HepG2 (cell line): ENCODE measurements at regions not wholly inside any gene's neighbourhood (a gene's known extent, or its start where the extent isn't known, plus 50 kb on each side); places are given as distances from the start of the nearest gene placed in this dataset.

Experiments
- ATAC-seq: fragments of 200-7000 bp; cut with Tn5 transposase; 3 replicates; pipeline ENCODE4 v1.9.1; 2020; ENCODE audit warnings: mild to moderate bottlenecking, moderate library complexity
- BruUV-seq: library from RNA; stranded (reverse); fragments of 400-500 nt; replicated peaks from 2 replicates; lab custom pipeline; 2021; lab: Mats Ljungman, UMichigan
- CTCF ChIA-PET: fragments of 300-600 bp; formaldehyde crosslinking; extraction: SDS; loops from one replicate; lab custom pipeline; 2021; ENCODE audit warnings: low total read pairs, inconsistent platforms, low intra/inter-chr PET ratio; lab: Yijun Ruan, JAX
- POLR2A ChIA-PET: fragments of 350-600 bp; sonication (Branson Sonifier 250); formaldehyde crosslinking; loops from one replicate; lab custom pipeline; 2020; ENCODE audit warnings: antibody characterized with exemption, inconsistent platforms; lab: Yijun Ruan, JAX
- DNase-seq: peaks from one replicate; pipeline ENCODE4 v3.0.0-alpha.2; 2015; ENCODE audit warnings: low spot score
- FAIRE-seq: peaks from 3 replicates; lab custom pipeline; 2011; peaks lifted over from hg19 to GRCh38; lab: Jason Lieb, UNC
- H2AFZ ChIP-seq: one replicate; pipeline ENCODE4 v1.6.1; 2011; ENCODE audit warnings: low read length, inconsistent platforms
- H3K27ac ChIP-seq: fragments of 300-600 bp; 3 replicates; pipeline ENCODE4 v1.8.0; 2011; ENCODE audit warnings: mixed run types, mild to moderate bottlenecking, mixed read lengths, low read length, inconsistent platforms; ENCODE audit not compliant: insufficient read depth; ENCODE audit errors: extremely low read length
- H3K27me3 ChIP-seq, 2 experiments: fragments of 200-600 bp in 1 of 2; 2 replicates in 1 of 2; 3 replicates in 1 of 2; pipeline versions ENCODE4 v1.6.0 to v1.8.0; 2011; ENCODE audit warnings: low read length in 2 of 2, mild to moderate bottlenecking in 2 of 2, moderate library complexity in 2 of 2, inconsistent platforms in 1 of 2; ENCODE audit not compliant: insufficient read depth in 2 of 2, control insufficient read depth in 1 of 2
- H3K36me3 ChIP-seq, 2 experiments: fragments of 200-600 bp in 1 of 2; replicated peaks in 1 of 2; 2 replicates in 1 of 2; 3 replicates in 1 of 2; pipeline versions ENCODE4 v1.5.1 to v1.8.0; 2011; ENCODE audit warnings: low read length in 2 of 2, inconsistent platforms in 1 of 2; ENCODE audit not compliant: insufficient read depth in 2 of 2, control insufficient read depth in 1 of 2
- H3K4me1 ChIP-seq: 2 replicates; pipeline ENCODE4 v1.5.1; 2012; ENCODE audit warnings: low read length, inconsistent platforms; ENCODE audit not compliant: insufficient read depth
- H3K4me2 ChIP-seq: 2 replicates; pipeline ENCODE4 v1.6.0; 2011; ENCODE audit warnings: low read depth, low read length, inconsistent platforms
- H3K4me3 ChIP-seq, 3 experiments: fragments of 200-600 bp in 1 of 3; sonication (generic), shearing (Covaris generic) in 1 of 3; replicated peaks in 1 of 3; 2 replicates each; pipeline ENCODE4 v1.5.1; 2011 to 2016; ENCODE audit warnings: low read length in 3 of 3, inconsistent platforms in 2 of 3, low read depth in 2 of 3, mild to moderate bottlenecking in 2 of 3, control low read depth in 1 of 3, mixed read lengths in 1 of 3; ENCODE audit not compliant: insufficient read depth in 1 of 3
- H3K79me2 ChIP-seq: one replicate; pipeline ENCODE4 v1.6.1; 2011; ENCODE audit warnings: low read length, inconsistent platforms; ENCODE audit not compliant: insufficient read depth
- H3K9ac ChIP-seq: 2 replicates; pipeline ENCODE4 v1.6.0; 2011; ENCODE audit warnings: mild to moderate bottlenecking, low read depth, low read length, inconsistent platforms; ENCODE audit not compliant: insufficient read depth
- H3K9me3 ChIP-seq: 2 replicates; pipeline ENCODE4 v1.5.1; 2012; ENCODE audit warnings: mild to moderate bottlenecking, low read length
- H4K20me1 ChIP-seq: 2 replicates; pipeline ENCODE4 v1.6.0; 2011; ENCODE audit warnings: inconsistent platforms, mild to moderate bottlenecking, low read length, moderate library complexity; ENCODE audit not compliant: insufficient read depth
- ADNP ChIP-seq: sonication (generic); formaldehyde crosslinking; IDR thresholded peaks from 2 replicates; pipeline ENCODE4 v1.4.0; 2020; ENCODE audit warnings: missing genetic modification reagents
- AKAP8 ChIP-seq: sonication (generic); formaldehyde crosslinking; IDR thresholded peaks from 2 replicates; pipeline ENCODE4 v1.5.1; 2020; ENCODE audit warnings: mild to moderate bottlenecking, missing genetic modification reagents
- DZIP1 ChIP-seq: sonication (generic); formaldehyde crosslinking; IDR thresholded peaks from 2 replicates; pipeline ENCODE4 v1.5.0; 2020; ENCODE audit warnings: mild to moderate bottlenecking, missing genetic modification reagents
- EZH2 ChIP-seq: conservative IDR thresholded peaks from 2 replicates; pipeline ENCODE4 v1.6.1; 2012; ENCODE audit warnings: mild to moderate bottlenecking, low read depth, low read length, moderate library complexity
- FOXA1 ChIP-seq, 2 experiments: fragments of 450-650 bp in 1 of 2; sonication (generic) in 1 of 2; formaldehyde crosslinking in 1 of 2; IDR thresholded peaks; 2 replicates each; pipeline versions ENCODE4 v1.4.0 to v1.6.1; 2016 to 2020; ENCODE audit warnings: missing genetic modification reagents in 1 of 2
- GLI4 ChIP-seq: sonication (generic); formaldehyde crosslinking; IDR thresholded peaks from 2 replicates; pipeline ENCODE4 v1.5.1; 2020; ENCODE audit warnings: missing genetic modification reagents, mild to moderate bottlenecking, moderate library complexity, borderline replicate concordance
- IKZF1 ChIP-seq: fragments of 450-650 bp; IDR thresholded peaks from 2 replicates; pipeline ENCODE4 v1.7.1; 2016
- KMT2B ChIP-seq: IDR thresholded peaks from 2 replicates; pipeline ENCODE4 v1.6.1; 2016; ENCODE audit warnings: missing genetic modification reagents, missing compliant biosample characterization
- MAX ChIP-seq: IDR thresholded peaks from 2 replicates; pipeline ENCODE4 v1.6.1; 2012; ENCODE audit warnings: inconsistent platforms
- MIER2 ChIP-seq: IDR thresholded peaks from 2 replicates; pipeline ENCODE4 v1.6.1; 2016; ENCODE audit warnings: missing biosample characterization, missing genetic modification reagents
- RARG ChIP-seq: sonication (generic); formaldehyde crosslinking; IDR thresholded peaks from 2 replicates; pipeline ENCODE4 v1.4.0; 2020; ENCODE audit warnings: low read depth, mild to moderate bottlenecking, missing genetic modification reagents
- RFX5 ChIP-seq: IDR thresholded peaks from 2 replicates; pipeline ENCODE4 v1.6.1; 2011; ENCODE audit warnings: low read depth, low read length, improper control_type of control experiment
- SOX13 ChIP-seq, 3 experiments: fragments of 450-650 bp in 1 of 3; sonication (generic) in 1 of 3; formaldehyde crosslinking in 1 of 3; IDR thresholded peaks in 2 of 3; conservative IDR thresholded peaks in 1 of 3; 2 replicates each; pipeline versions ENCODE4 v1.5.0 to v1.6.1; 2016 to 2020; ENCODE audit warnings: antibody characterized with exemption in 1 of 3, mild to moderate bottlenecking in 1 of 3, missing compliant biosample characterization in 1 of 3, missing genetic modification reagents in 1 of 3, moderate library complexity in 1 of 3
- SOX5 ChIP-seq: IDR thresholded peaks from 2 replicates; pipeline ENCODE4 v1.6.1; 2016; ENCODE audit warnings: borderline replicate concordance
- TCF7L2 ChIP-seq: IDR thresholded peaks from 2 replicates; pipeline ENCODE4 v1.6.1; 2011; ENCODE audit warnings: mild to moderate bottlenecking, low read depth, low read length, moderate library complexity
- TEF ChIP-seq: sonication (generic); formaldehyde crosslinking; IDR thresholded peaks from 2 replicates; pipeline ENCODE4 v1.5.0; 2020; ENCODE audit warnings: missing genetic modification reagents
- UBTF ChIP-seq: sonication (generic); formaldehyde crosslinking; IDR thresholded peaks from 2 replicates; pipeline ENCODE4 v1.4.0; 2020; ENCODE audit warnings: mild to moderate bottlenecking, missing genetic modification reagents
- ZNF263 ChIP-seq: sonication (generic); formaldehyde crosslinking; IDR thresholded peaks from 2 replicates; pipeline ENCODE4 v1.4.0; 2020; ENCODE audit warnings: missing genetic modification reagents
- WGBS: methylation state at CpG from one replicate; pipeline ENCODE4 v1.1.6; 2017; ENCODE audit warnings: low lambda C conversion rate; 5-methylcytosine and 5-hydroxymethylcytosine counted together
- in situ Hi-C: cut with HindIII; loops from 2 replicates; pipeline ENCODE4 v1.10.0; 2017; ENCODE audit warnings: low pct_unique_long_range_greater_than_20kb; ENCODE audit not compliant: extremely low pct_ligation_motif_present
- intact Hi-C: fragments of 100-400 bp; cut with micrococcal nuclease; formaldehyde crosslinking; loops from one replicate; pipeline ENCODE4 v1.10.0; 2022; ENCODE audit not compliant: unreplicated experiment

GRCh38 chr13:90070837-90071525 lies 1276.5 kb upstream of the MIR17HG start (continued):
- TF ChIP-seq ZNF263 (CRISPR knock-in tag) (0 out of 2 replicates have a peak, but pooled peaks have one; percentile 40), TCF7L2 (no peak), SOX5 (CRISPR knock-in tag) (peak; percentile 84), EZH2 (no peak)
- TF ChIP-seq, all 625 proteins: peak for 23

- FAIRE-seq (no peak), ATAC-seq (no peak), DNase-seq (no peak)
- CTCF ChIA-PET, result no interaction called here
- no peak overlapping the region for H3K4me2 ChIP-seq
- in situ Hi-C loops (no loop called here), intact Hi-C loops (no loop called here)
- H3K9me3 ChIP-seq, result peaks cover 8% of the 10 kb centered on the region
- 51% methylated on average over 1 of the region's 1 CpG for WGBS
- BruUV-seq, result no TSS peak
- H2AFZ ChIP-seq, result no peak overlapping the region
- no peaks in the 10 kb centered on the region for H3K27me3 ChIP-seq
- H4K20me1 ChIP-seq, result no peaks in the 10 kb centered on the region
- POLR2A ChIA-PET, result no interaction called here
- H3K9ac ChIP-seq, result no peak overlapping the region
- no peak overlapping the region for H3K4me3 ChIP-seq
- H3K79me2 ChIP-seq, result no peaks in the 10 kb centered on the region
- no peak overlapping the region for H3K27ac ChIP-seq
- H3K36me3 ChIP-seq, result no peaks in the 10 kb centered on the region
- no peaks in the 10 kb centered on the region for H3K4me1 ChIP-seq
- TF ChIP-seq AKAP8 (CRISPR knock-in tag) (no peak), TEF (CRISPR knock-in tag) (no peak), MAX (no peak), GLI4 (CRISPR knock-in tag) (no peak), FOXA1 (IDR thresholded peaks at IDR 0.05) (no peak), FOXA1 (CRISPR knock-in tag; IDR thresholded peaks at IDR 0.05) (no peak), ADNP (CRISPR knock-in tag) (no peak), RFX5 (no peak), DZIP1 (CRISPR knock-in tag) (no peak), RARG (CRISPR knock-in tag) (no peak), SOX13 (IDR thresholded peaks at IDR 0.05) (no peak), SOX13 (CRISPR knock-in tag; conservative IDR thresholded peaks at IDR 0.05 in 1 of 2, IDR thresholded peaks at IDR 0.05 in 1 of 2) (no peak), MIER2 (CRISPR knock-in tag) (no peak), IKZF1 (no peak), UBTF (CRISPR knock-in tag) (no peak), KMT2B (CRISPR knock-in tag) (no peak)
Observed at GRCh38 chr13:90084684-90085290, 1262.7 kb upstream of the MIR17HG start.
